Putamen (tissue), 1 donor: ENCODE measurements at regions not wholly inside any gene's neighbourhood (a gene's known extent, or its start where the extent isn't known, plus 50 kb on each side); places are given as distances from the start of the nearest gene placed in this dataset.

Experiments
- DNase-seq: peaks from one replicate; pipeline ENCODE4 v3.0.0-alpha.2; 2016; ENCODE audit warnings: low spot score

GRCh38 chr6:169997187-169997929 lies 245.9 kb downstream of the ERMARD start:
- no peak for DNase-seq

- no peak for DNase-seq
These were observed 245.1 kb downstream of the ERMARD start for GRCh38 chr6:169996378-169997051.

DNA sequence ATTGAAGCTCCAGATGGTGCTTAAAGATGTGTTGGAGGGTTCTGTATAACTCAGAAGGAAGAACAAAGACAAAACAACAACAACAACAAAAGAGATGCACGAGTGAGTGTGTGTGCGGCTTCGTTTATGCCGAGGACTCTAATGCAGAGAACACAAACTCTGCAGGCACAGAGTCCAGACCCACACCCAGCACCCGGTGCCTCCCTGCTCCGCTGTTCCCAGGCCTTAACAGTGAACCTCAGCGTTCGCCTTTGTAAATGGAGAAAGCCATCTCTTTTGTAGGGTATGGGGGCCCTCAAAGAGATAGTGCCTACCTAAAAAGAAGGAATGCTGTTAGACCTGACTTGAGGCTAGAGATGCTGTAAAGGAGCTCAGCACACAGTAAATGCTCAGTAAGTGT lies 243.3 kb downstream of the ERMARD start:
- no peak for DNase-seq

DNA sequence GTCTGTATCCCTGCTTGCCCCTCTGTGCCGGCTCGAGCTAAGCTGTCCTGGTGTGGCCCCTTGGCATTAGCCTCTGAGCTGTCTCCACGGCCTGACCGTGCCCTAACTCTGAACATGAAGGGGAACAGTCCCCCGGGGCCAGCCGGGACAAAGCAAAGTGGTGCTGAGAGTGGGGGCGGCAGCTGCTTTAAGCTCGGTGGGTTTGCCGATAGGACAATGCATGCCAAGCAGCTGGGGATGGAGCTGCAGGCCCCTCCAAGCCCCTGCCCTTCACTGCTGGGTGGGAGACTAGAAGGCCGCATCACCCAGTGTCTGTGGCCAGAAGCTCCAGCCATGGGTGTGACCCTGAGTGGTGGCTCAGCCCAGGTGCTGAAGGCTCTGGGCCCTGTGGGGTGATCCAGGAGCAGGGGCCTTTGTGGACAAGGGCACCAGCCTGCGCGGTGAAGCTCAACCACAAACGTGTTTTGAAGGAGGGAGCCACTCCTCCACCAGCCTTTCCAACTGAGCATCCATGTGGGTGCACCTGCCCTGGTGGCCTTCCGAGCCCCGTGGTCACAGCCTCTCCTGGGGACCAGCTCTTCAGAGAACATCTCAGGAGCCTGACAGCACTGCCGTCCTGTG lies 242.5 kb downstream of the ERMARD start:
- no peak for DNase-seq

- DNase-seq = no peak
These were observed 240.5 kb downstream of the ERMARD start for GRCh38 chr6:169991913-169992312.

DNA sequence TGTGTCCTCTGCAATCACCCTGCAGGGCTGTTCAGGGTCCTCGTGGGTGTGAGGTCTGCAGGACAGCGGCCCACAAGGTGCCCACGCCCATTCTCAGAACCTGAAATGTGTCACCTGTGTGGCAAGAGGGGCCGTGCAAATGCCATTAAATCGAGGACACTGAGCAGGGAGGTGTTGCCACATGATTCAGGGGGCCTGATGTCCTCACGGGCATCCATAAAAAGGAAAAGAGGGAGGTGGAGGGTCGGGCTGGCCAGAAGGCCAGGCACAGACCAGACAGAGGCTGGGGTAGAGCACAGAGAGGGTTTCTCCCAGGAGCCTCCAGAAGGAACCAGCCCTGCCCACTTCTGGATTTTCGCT lies 239.6 kb downstream of the ERMARD start:
- DNase-seq = no peak

DNA sequence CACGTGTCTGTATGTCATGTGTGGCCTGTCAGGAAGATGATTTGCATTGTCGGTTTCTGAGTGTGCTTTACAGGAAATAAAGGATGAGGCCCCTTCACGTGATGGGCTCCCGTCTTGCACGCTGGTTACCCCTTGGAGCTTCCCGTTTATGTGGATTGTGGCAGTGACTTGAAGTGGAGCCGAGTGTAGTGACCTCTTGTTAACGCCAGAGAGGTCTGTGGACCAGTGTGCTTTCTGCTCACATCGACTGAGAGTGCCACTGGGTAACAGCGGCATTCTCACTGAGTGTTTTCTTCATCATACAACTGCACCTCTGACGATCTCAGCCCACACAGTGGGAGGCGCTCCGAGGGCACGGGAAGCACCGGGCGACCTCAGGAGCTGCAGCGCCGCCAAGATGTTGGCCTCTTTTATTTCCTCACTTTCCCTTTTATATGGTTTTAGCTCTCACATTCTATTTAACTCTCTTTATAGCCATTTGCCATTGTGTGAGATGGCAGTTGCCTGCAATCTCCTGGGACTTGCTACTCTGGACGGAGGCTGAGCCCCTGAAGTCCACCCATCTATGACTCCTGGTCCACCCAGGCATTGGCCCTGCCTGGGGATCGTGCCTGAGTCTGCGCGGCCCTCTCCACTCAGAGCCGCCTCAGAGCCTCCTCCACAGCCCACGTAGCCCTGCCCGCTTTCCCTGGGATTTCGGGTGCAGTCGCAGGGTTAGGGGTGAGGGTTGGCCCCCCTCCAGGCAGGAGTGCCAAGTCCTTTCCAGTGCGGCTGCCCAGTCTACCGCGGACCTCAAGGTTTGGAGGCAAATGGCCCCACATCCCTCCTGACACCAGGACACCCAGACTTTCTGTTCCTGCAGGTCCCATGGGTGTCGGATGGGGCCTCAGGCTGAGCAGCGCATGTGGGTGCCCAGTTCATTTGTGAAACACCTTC lies 238.9 kb downstream of the ERMARD start:
- DNase-seq = no peak

- no peak for DNase-seq
These were observed 238.2 kb downstream of the ERMARD start for GRCh38 chr6:169989594-169989993.

DNA sequence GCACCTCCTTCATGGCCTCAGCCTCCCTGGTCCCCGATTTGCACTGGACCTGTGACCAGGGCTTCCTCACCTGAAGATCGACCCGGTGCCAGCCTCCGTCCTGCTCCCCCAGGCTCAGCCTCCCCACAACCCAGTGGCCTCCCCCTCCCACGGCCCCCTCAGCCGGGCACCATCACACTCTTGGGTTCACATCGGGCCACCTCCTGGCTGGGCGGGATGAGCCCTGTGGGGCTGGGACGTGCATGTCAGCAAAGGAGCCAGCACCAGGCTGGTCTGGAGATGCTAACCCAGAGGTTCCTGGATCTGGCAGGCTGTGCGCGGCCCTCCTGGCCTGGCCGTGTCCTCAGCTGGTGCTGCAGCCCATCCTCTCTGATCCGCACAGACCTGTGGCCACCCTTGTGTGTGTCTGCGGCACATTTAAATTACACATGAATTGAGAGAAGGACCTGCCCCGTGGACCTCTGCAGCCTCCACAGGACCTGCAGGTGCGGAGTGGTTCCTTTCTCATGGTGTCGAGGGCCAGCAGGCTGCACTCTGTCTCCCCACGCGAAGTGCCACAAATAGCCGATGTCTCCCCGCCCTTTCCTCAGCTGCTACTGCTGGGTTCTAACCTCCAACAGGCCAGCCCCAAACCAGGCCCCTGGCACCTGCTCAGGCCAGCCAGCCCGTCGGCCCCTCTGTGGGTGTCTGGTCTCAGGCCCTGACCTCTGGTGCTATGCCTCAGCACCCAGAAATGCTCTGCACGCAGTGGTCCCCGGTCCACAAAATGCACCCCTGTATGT lies 237.5 kb downstream of the ERMARD start:
- no peak for DNase-seq

DNA sequence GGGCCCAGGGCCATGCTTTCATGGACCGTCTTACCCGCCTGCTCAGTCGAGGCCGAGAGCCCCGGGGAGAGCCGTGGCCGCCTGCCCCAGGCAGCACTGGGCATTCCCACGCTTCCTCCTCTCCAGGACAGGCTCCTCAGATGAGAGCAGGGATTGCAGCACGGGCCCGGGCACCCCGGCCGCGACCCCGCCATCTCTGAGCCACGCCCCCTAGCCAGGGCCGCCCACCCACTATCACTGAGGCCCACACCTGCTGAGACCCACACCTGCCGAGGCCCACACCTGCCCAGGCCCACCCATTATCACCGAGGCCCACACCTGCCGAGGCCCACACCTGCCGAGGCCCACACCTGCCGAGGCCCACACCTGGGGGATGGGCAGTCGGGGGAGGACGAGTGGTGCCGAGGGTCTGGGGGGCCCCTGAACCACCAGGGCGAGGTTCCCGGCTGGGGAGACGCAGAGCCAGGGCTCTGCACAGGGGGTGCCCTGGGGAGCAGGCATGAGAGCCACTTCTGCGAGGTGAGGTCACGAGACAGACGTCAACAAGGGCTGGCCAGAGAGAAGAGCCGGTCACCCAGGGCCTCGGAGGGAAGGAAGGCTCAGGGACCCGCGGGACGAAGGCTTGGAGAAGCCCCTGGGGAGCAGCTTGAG lies 235.6 kb downstream of the ERMARD start:
- DNase-seq = no peak

DNA sequence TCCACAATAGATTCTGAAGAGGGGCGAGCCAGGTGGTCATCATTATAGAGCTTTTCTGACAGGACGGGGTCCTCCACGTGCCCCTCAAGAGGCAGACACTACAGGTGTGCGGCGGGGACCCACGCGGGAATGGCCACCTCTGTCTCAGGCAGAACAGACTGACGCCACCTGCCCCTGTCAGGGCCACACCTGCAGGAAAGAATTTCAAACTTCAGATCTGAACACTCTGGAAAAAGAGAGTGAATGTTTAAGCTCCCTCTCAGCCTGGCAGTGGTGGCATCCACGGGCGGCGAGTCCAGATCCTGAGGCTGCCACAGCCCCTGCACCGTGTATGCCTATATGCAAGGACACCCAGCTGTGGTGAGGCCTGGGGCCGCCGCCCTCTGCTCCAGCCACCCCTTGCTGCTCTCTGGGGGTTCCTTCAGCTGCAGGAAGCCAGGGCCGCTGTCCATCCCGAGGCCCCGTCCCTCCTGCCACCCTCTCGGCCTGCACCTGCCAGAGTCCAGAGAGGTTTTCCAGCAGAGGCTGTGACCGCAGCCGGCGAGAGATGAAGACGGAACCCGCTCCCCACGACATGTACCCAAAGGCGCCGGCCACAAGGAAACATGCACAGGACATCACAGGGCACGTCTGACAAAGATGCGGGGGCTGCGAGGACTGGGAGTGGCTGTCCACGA lies 234.9 kb downstream of the ERMARD start:
- DNase-seq = no peak

- no peak for DNase-seq
These were observed 233.9 kb downstream of the ERMARD start for GRCh38 chr6:169985121-169986015.

- DNase-seq = no peak
These were observed 233.0 kb downstream of the ERMARD start for GRCh38 chr6:169984181-169985120.

DNA sequence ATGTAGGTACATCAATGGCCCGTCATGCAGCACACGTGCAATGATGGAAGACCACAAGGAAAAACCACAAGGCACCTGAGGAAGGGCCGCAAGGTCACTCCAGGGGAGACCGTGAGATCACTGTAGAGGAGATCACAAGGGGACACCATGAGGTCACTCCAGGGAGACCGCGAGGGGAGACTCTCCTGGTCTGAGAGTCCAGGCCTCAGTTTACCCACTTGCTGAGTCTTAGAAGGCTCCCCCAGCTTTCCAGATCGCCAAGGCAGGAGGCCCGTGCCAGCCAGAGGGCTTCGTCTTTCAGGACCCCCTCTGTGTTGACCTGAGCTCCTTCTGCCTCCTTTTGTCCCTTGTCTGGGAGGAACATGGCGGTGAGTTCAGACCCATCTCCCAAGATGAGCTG lies 232.2 kb downstream of the ERMARD start:
- no peak for DNase-seq

- DNase-seq = no peak
These were observed 231.3 kb downstream of the ERMARD start for GRCh38 chr6:169982461-169983386.

GRCh38 chr6:169981969-169982368 lies 230.5 kb downstream of the ERMARD start:
- no peak for DNase-seq

- DNase-seq = no peak
These were observed 230.1 kb downstream of the ERMARD start for GRCh38 chr6:169981568-169981967.
